ENCODE measurements at regions not wholly inside any gene's neighbourhood (a gene's known extent, or its start where the extent isn't known, plus 50 kb on each side); places are given as distances from the start of the nearest gene placed in this dataset.

- intact Hi-C loops (cut with DNase I, micrococcal nuclease): no loop called here
- DNase-seq (no peak), ATAC-seq (ENCODE audit: poor library complexity) (no peak)
- Mint-ChIP-seq H3K4me3 (no peak overlapping the region), H3K27ac (no peak overlapping the region), H3K27me3 (peaks cover 3% of the 10 kb centered on the region), H3K9me3 (no peaks in the 10 kb centered on the region), H3K36me3 (ENCODE audit: low read depth) (no peaks in the 10 kb centered on the region), H3K4me1 (ENCODE audit: low read depth) (no peaks in the 10 kb centered on the region)
- POLR2A ChIA-PET: no interaction called here
- CTCF ChIA-PET: no interaction called here
- Histone ChIP-seq H3K27ac (ENCODE audit: low read depth in 1 of 2, low read length in 2 of 2) (no peak overlapping the region), H3K36me3 (ENCODE audit: insufficient read depth, low read length) (no peaks in the 10 kb centered on the region), H3K9me3 (ENCODE audit: control insufficient read depth in 1 of 2, insufficient read depth in 1 of 2, low read length in 2 of 2) (no peaks in the 10 kb centered on the region), H3K27me3 (ENCODE audit: control insufficient read depth in 1 of 2, insufficient read depth in 2 of 2, low read length in 2 of 2) (no peaks in the 10 kb centered on the region), H3K4me1 (ENCODE audit: insufficient read depth, low read length) (no peaks in the 10 kb centered on the region), H3K4me3 (ENCODE audit: low read length) (no peak overlapping the region)
- TF ChIP-seq, protein P1, sequence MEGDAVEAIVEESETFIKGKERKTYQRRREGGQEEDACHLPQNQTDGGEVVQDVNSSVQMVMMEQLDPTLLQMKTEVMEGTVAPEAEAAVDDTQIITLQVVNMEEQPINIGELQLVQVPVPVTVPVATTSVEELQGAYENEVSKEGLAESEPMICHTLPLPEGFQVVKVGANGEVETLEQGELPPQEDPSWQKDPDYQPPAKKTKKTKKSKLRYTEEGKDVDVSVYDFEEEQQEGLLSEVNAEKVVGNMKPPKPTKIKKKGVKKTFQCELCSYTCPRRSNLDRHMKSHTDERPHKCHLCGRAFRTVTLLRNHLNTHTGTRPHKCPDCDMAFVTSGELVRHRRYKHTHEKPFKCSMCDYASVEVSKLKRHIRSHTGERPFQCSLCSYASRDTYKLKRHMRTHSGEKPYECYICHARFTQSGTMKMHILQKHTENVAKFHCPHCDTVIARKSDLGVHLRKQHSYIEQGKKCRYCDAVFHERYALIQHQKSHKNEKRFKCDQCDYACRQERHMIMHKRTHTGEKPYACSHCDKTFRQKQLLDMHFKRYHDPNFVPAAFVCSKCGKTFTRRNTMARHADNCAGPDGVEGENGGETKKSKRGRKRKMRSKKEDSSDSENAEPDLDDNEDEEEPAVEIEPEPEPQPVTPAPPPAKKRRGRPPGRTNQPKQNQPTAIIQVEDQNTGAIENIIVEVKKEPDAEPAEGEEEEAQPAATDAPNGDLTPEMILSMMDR (IDR thresholded peaks at IDR 0.05): no peak
Measured at GRCh38 chr1:96510391-96510790, 211.2 kb upstream of the PTBP2 start.

DNA sequence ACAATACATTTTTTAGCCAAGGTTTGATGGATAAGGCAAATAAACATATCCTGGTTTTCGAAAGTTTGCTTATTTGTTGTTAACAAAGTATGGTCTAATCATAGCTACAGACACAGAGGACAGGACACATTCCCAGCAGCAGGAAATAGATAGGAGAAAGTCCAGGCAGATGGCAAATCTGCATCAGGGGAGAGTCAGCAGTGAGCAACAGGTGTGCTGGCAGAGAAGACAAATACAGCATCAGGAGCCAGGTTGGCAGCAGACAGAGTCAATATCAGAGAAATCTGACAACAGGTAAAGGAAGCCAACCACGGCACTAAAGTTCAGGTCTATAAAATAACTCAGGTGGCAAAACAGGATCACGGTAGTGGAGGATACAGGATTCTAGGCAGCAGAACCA, 210.7 kb upstream of the PTBP2 start:
- ChIA-PET CTCF (no interaction called here), POLR2A (no interaction called here)
- Histone ChIP-seq H3K27ac (ENCODE audit: low read depth in 1 of 2, low read length in 2 of 2) (no peak overlapping the region), H3K9me3 (ENCODE audit: control insufficient read depth in 1 of 2, insufficient read depth in 1 of 2, low read length in 2 of 2) (no peaks in the 10 kb centered on the region), H3K4me1 (ENCODE audit: insufficient read depth, low read length) (no peaks in the 10 kb centered on the region), H3K4me3 (ENCODE audit: low read length) (no peak overlapping the region), H3K27me3 (ENCODE audit: control insufficient read depth in 1 of 2, insufficient read depth in 2 of 2, low read length in 2 of 2) (no peaks in the 10 kb centered on the region), H3K36me3 (ENCODE audit: insufficient read depth, low read length) (no peaks in the 10 kb centered on the region)
- ATAC-seq (ENCODE audit: poor library complexity) (no peak), DNase-seq (no peak)
- H3K36me3 Mint-ChIP-seq (ENCODE audit: low read depth): no peaks in the 10 kb centered on the region
- no peaks in the 10 kb centered on the region for H3K4me1 Mint-ChIP-seq (ENCODE audit: low read depth)
- no peak overlapping the region for H3K4me3 Mint-ChIP-seq
- intact Hi-C loops (cut with DNase I, micrococcal nuclease): no loop called here
- H3K27ac Mint-ChIP-seq: no peak overlapping the region
- H3K27me3 Mint-ChIP-seq: peaks cover 3% of the 10 kb centered on the region
- TF ChIP-seq, protein P1 (IDR thresholded peaks at IDR 0.05): no peak
- no peaks in the 10 kb centered on the region for H3K9me3 Mint-ChIP-seq

DNA sequence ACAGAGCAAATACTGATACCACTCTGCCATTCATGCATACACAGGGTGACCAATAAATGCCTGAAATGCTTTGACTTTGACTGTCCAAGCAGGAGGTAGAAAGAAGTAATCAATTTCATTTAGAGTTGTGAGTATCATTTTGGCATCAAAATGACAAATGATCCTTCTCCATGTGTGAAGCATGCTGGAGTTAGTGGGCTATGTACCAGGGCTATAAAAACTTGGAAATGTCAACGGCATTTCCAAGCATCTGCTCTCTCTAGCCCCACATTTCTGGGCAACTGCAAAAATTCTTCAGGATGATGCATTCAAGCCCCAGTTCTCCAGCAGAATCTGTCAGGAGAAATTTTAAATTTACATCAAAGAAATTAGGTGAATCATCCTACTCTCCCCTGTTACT, 208.4 kb upstream of the PTBP2 start:
- H3K27me3 Mint-ChIP-seq: no peaks in the 10 kb centered on the region
- TF ChIP-seq, protein P1 (IDR thresholded peaks at IDR 0.05): no peak
- H3K9me3 Mint-ChIP-seq: no peaks in the 10 kb centered on the region
- H3K27ac ChIP-seq (ENCODE audit: low read depth in 1 of 2, low read length in 2 of 2): no peak overlapping the region
- no peak for DNase-seq
- H3K4me3 ChIP-seq (ENCODE audit: low read length): no peak overlapping the region
- POLR2A ChIA-PET: no interaction called here
- ATAC-seq (ENCODE audit: poor library complexity): no peak
- no peaks in the 10 kb centered on the region for H3K4me1 Mint-ChIP-seq (ENCODE audit: low read depth)
- intact Hi-C loops (cut with DNase I, micrococcal nuclease): no loop called here
- no peak overlapping the region for H3K27ac Mint-ChIP-seq
- H3K4me3 Mint-ChIP-seq: no peak overlapping the region
- H3K36me3 Mint-ChIP-seq (ENCODE audit: low read depth): no peaks in the 10 kb centered on the region
- no peaks in the 10 kb centered on the region for H3K27me3 ChIP-seq (ENCODE audit: control insufficient read depth in 1 of 2, insufficient read depth in 2 of 2, low read length in 2 of 2)
- H3K4me1 ChIP-seq (ENCODE audit: insufficient read depth, low read length): no peaks in the 10 kb centered on the region
- H3K9me3 ChIP-seq (ENCODE audit: control insufficient read depth in 1 of 2, insufficient read depth in 1 of 2, low read length in 2 of 2): no peaks in the 10 kb centered on the region
- CTCF ChIA-PET: no interaction called here
- H3K36me3 ChIP-seq (ENCODE audit: insufficient read depth, low read length): no peaks in the 10 kb centered on the region
